ENCODE measurements at regions not wholly inside any gene's neighbourhood (a gene's known extent, or its start where the extent isn't known, plus 50 kb on each side); places are given as distances from the start of the nearest gene placed in this dataset.

- Histone ChIP-seq H3K9me3 (ENCODE audit: control insufficient read depth in 4 of 4, low read length in 3 of 4) (peaks cover 0 to 10% (median 6%) of the 10 kb centered on the region in 4 donors), H3K36me3 (ENCODE audit: control insufficient read depth in 4 of 4, insufficient read depth in 3 of 4, low read depth in 1 of 4, low read length in 3 of 4) (no peaks in the 10 kb centered on the region), H3K27me3 (ENCODE audit: control insufficient read depth in 4 of 4, insufficient read depth in 4 of 4, low read length in 3 of 4) (no peaks in the 10 kb centered on the region), H3K4me1 (ENCODE audit: control insufficient read depth in 4 of 4, insufficient read depth in 4 of 4, low read length in 3 of 4) (no peaks in the 10 kb centered on the region), H3K9ac (ENCODE audit: low read depth in 1 of 2, low read length in 2 of 2) (no peak overlapping the region), H3K27ac (ENCODE audit: low read depth in 1 of 2, low read length in 2 of 2) (no peak overlapping the region), H3K4me3 (ENCODE audit: low read depth in 1 of 3, low read length in 3 of 3) (no peak overlapping the region)
- WGBS = 74% methylated on average over 4 of the region's 4 CpGs
- no peak for DNase-seq (ENCODE audit: low spot score)
- TF ChIP-seq YY1 (IDR thresholded peaks at IDR 0.05) (no peak), ZBTB33 (IDR thresholded peaks at IDR 0.05) (no peak), SP1 (IDR thresholded peaks at IDR 0.05) (no peak), RXRA (IDR thresholded peaks at IDR 0.05) (no peak), EGR1 (IDR thresholded peaks at IDR 0.05; ENCODE audit: low read depth in 2 of 2) (no peak), REST (IDR thresholded peaks at IDR 0.05) (no peak), FOXA2 (IDR thresholded peaks at IDR 0.05) (no peak), HNF4A (conservative IDR thresholded peaks at IDR 0.05) (no peak), MAX (IDR thresholded peaks at IDR 0.05) (no peak), ATF3 (IDR thresholded peaks at IDR 0.05) (no peak), GABPA (IDR thresholded peaks at IDR 0.05 in 1 of 2, conservative IDR thresholded peaks at IDR 0.05 in 1 of 2) (no peak), JUND (IDR thresholded peaks at IDR 0.05) (no peak), FOXA1 (IDR thresholded peaks at IDR 0.05) (no peak), TAF1 (conservative IDR thresholded peaks at IDR 0.05) (no peak), HNF4G (IDR thresholded peaks at IDR 0.05) (no peak), RAD21 (IDR thresholded peaks at IDR 0.05) (no peak), NR2F2 (IDR thresholded peaks at IDR 0.05) (no peak), CTCF (IDR thresholded peaks at IDR 0.05; ENCODE audit: low read depth, low read length, missing input control) (no peak)
These were observed 662.4 kb downstream of the EPHA7 start for GRCh38 chr6:92756912-92757311.

All from liver (tissue), 8 donors.